ENCODE measurements at regions not wholly inside any gene's neighbourhood (a gene's known extent, or its start where the extent isn't known, plus 50 kb on each side); places are given as distances from the start of the nearest gene placed in this dataset.

DNA sequence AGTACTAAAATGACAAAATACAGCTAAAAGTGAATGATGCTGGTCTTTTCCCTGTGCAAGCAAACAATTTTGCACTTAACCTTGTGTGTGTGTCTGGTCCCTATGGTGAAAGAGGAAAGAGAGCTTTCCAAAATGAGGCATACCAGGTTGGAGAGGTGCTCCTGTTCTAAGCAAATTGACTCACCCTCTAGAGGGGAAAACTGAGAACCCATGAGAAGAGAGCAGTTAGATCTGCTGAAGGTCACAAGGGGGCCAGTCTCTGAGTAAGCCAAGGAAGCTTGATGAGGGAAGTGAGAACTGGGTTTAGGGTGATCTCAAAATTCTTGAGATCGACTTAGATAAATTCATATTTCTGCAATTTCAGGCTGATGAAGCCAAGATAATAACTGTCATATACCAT lies 157.5 kb upstream of the TBX18 start:
- H3K27me3 ChIP-seq (ENCODE audit: control insufficient read depth in 5 of 5, insufficient read depth in 4 of 5, low read length in 5 of 5): no peaks in the 10 kb centered on the region
- no peaks in the 10 kb centered on the region for H3K4me1 ChIP-seq (ENCODE audit: control insufficient read depth in 5 of 5, insufficient read depth in 5 of 5, low read length in 5 of 5)

GRCh38 chr6:84920021-84920420 lies 155.6 kb upstream of the TBX18 start:
- no peaks in the 10 kb centered on the region for H3K9me3 ChIP-seq (ENCODE audit: control insufficient read depth in 5 of 5, low read length in 5 of 5)
- H3K36me3 ChIP-seq (ENCODE audit: control insufficient read depth in 5 of 5, insufficient read depth in 5 of 5, low read length in 5 of 5): no peaks in the 10 kb centered on the region
- no peaks in the 10 kb centered on the region for H3K4me1 ChIP-seq (ENCODE audit: control insufficient read depth in 5 of 5, insufficient read depth in 5 of 5, low read length in 5 of 5)
- no peak overlapping the region for H3K9ac ChIP-seq (ENCODE audit: low read length in 5 of 5)
- no peak overlapping the region for H3K4me3 ChIP-seq (ENCODE audit: low read depth in 1 of 5, low read length in 5 of 5)
- H3K27me3 ChIP-seq (ENCODE audit: control insufficient read depth in 5 of 5, insufficient read depth in 4 of 5, low read length in 5 of 5): no peaks in the 10 kb centered on the region
- no peak overlapping the region for H3K27ac ChIP-seq (ENCODE audit: low read depth, low read length)

More for the DNA sequence above, 157.5 kb upstream of the TBX18 start:
- no peak overlapping the region for H3K9ac ChIP-seq (ENCODE audit: low read length in 5 of 5)
- no peaks in the 10 kb centered on the region for H3K9me3 ChIP-seq (ENCODE audit: control insufficient read depth in 5 of 5, low read length in 5 of 5)
- no peak overlapping the region for H3K27ac ChIP-seq (ENCODE audit: low read depth, low read length)
- no peak overlapping the region for H3K4me3 ChIP-seq (ENCODE audit: low read depth in 1 of 5, low read length in 5 of 5)
- no peaks in the 10 kb centered on the region for H3K36me3 ChIP-seq (ENCODE audit: control insufficient read depth in 5 of 5, insufficient read depth in 5 of 5, low read length in 5 of 5)

DNA sequence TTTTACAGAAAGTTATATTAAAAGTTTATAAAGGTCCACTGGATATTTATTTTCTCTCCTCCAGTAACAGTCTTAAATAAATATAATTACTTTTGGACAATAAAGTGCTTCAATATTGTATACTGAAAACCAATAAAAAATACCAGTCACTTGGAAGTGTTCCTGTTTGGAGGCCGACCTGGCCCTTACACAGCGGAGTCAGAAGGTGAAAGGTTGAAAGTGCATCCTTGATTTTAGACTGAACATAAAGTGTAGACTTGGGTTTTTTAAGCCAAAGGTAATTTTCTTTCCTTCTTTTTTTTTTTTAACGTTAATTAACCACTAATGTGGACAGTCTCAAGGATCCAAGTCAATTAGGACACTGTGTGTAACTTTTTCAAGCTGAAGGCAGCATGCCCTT lies 152.3 kb upstream of the TBX18 start:
- Histone ChIP-seq H3K9me3 (ENCODE audit: control insufficient read depth in 5 of 5, low read length in 5 of 5) (no peaks in the 10 kb centered on the region), H3K4me3 (ENCODE audit: low read depth in 1 of 5, low read length in 5 of 5) (no peak overlapping the region), H3K27ac (ENCODE audit: low read depth, low read length) (no peak overlapping the region), H3K9ac (ENCODE audit: low read length in 5 of 5) (no peak overlapping the region), H3K36me3 (ENCODE audit: control insufficient read depth in 5 of 5, insufficient read depth in 5 of 5, low read length in 5 of 5) (no peaks in the 10 kb centered on the region), H3K4me1 (ENCODE audit: control insufficient read depth in 5 of 5, insufficient read depth in 5 of 5, low read length in 5 of 5) (no peaks in the 10 kb centered on the region), H3K27me3 (ENCODE audit: control insufficient read depth in 5 of 5, insufficient read depth in 4 of 5, low read length in 5 of 5) (no peaks in the 10 kb centered on the region)

- Histone ChIP-seq H3K27ac (ENCODE audit: low read depth, low read length) (no peak overlapping the region), H3K27me3 (ENCODE audit: control insufficient read depth in 5 of 5, insufficient read depth in 4 of 5, low read length in 5 of 5) (no peaks in the 10 kb centered on the region), H3K36me3 (ENCODE audit: control insufficient read depth in 5 of 5, insufficient read depth in 5 of 5, low read length in 5 of 5) (no peaks in the 10 kb centered on the region), H3K9ac (ENCODE audit: low read length in 5 of 5) (no peak overlapping the region), H3K4me1 (ENCODE audit: control insufficient read depth in 5 of 5, insufficient read depth in 5 of 5, low read length in 5 of 5) (no peaks in the 10 kb centered on the region), H3K9me3 (ENCODE audit: control insufficient read depth in 5 of 5, low read length in 5 of 5) (no peaks in the 10 kb centered on the region), H3K4me3 (ENCODE audit: low read depth in 1 of 5, low read length in 5 of 5) (no peak overlapping the region)
These were observed 148.3 kb upstream of the TBX18 start for GRCh38 chr6:84912472-84913322.

DNA sequence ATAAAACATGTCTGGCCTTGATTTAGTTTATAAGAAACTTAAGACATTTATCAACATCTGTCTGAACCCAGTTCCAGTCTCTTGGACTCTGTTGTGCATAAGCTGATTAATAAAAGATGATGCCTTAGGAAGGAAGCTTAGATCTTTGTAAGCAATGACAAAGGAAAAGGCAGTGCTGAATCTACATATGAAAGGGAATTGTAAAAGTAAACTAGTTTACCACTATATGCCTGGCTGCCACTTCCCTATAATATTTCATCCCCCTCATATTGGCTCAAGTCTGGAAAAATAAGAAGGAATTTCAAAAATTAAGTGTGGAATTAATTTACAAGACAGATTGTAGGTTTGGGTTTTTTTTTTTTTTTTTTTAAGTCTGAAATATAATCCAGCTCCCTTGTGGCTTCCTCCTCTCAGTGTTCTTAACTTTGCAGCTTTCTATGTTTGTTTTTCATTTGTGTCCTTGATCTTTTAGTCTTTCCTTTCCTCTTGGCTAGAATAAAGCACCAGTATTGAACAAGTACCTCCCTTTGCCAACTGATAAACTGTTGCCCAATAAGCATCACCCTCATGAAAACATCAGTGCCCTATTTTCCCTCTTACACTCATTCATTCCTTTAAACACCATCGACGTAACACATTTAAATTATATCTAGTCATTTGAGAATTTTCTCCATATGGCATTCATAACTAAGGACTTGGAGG lies 146.7 kb upstream of the TBX18 start:
- Histone ChIP-seq H3K9ac (ENCODE audit: low read length in 5 of 5) (no peak overlapping the region), H3K9me3 (ENCODE audit: control insufficient read depth in 5 of 5, low read length in 5 of 5) (no peaks in the 10 kb centered on the region), H3K4me1 (ENCODE audit: control insufficient read depth in 5 of 5, insufficient read depth in 5 of 5, low read length in 5 of 5) (peaks cover 0 to 7% (median 0%) of the 10 kb centered on the region in 5 donors), H3K36me3 (ENCODE audit: control insufficient read depth in 5 of 5, insufficient read depth in 5 of 5, low read length in 5 of 5) (no peaks in the 10 kb centered on the region), H3K4me3 (ENCODE audit: low read depth in 1 of 5, low read length in 5 of 5) (no peak overlapping the region), H3K27me3 (ENCODE audit: control insufficient read depth in 5 of 5, insufficient read depth in 4 of 5, low read length in 5 of 5) (no peaks in the 10 kb centered on the region), H3K27ac (ENCODE audit: low read depth, low read length) (no peak overlapping the region)

- no peak overlapping the region for H3K4me3 ChIP-seq (ENCODE audit: low read depth in 1 of 5, low read length in 5 of 5)
- H3K9ac ChIP-seq (ENCODE audit: low read length in 5 of 5): no peak overlapping the region
- no peaks in the 10 kb centered on the region for H3K36me3 ChIP-seq (ENCODE audit: control insufficient read depth in 5 of 5, insufficient read depth in 5 of 5, low read length in 5 of 5)
- no peaks in the 10 kb centered on the region for H3K27me3 ChIP-seq (ENCODE audit: control insufficient read depth in 5 of 5, insufficient read depth in 4 of 5, low read length in 5 of 5)
- peaks cover 0 to 7% (median 0%) of the 10 kb centered on the region in 5 donors for H3K4me1 ChIP-seq (ENCODE audit: control insufficient read depth in 5 of 5, insufficient read depth in 5 of 5, low read length in 5 of 5)
- H3K9me3 ChIP-seq (ENCODE audit: control insufficient read depth in 5 of 5, low read length in 5 of 5): no peaks in the 10 kb centered on the region
- no peak overlapping the region for H3K27ac ChIP-seq (ENCODE audit: low read depth, low read length)
These were observed 144.0 kb upstream of the TBX18 start for GRCh38 chr6:84908304-84908904.

GRCh38 chr6:84906514-84906913 lies 142.1 kb upstream of the TBX18 start:
- Histone ChIP-seq H3K27ac (ENCODE audit: low read depth, low read length) (no peak overlapping the region), H3K9ac (ENCODE audit: low read length in 5 of 5) (no peak overlapping the region), H3K9me3 (ENCODE audit: control insufficient read depth in 5 of 5, low read length in 5 of 5) (no peaks in the 10 kb centered on the region), H3K4me1 (ENCODE audit: control insufficient read depth in 5 of 5, insufficient read depth in 5 of 5, low read length in 5 of 5) (peaks cover 0 to 7% (median 0%) of the 10 kb centered on the region in 5 donors), H3K27me3 (ENCODE audit: control insufficient read depth in 5 of 5, insufficient read depth in 4 of 5, low read length in 5 of 5) (no peaks in the 10 kb centered on the region), H3K4me3 (ENCODE audit: low read depth in 1 of 5, low read length in 5 of 5) (no peak overlapping the region), H3K36me3 (ENCODE audit: control insufficient read depth in 5 of 5, insufficient read depth in 5 of 5, low read length in 5 of 5) (no peaks in the 10 kb centered on the region)

DNA sequence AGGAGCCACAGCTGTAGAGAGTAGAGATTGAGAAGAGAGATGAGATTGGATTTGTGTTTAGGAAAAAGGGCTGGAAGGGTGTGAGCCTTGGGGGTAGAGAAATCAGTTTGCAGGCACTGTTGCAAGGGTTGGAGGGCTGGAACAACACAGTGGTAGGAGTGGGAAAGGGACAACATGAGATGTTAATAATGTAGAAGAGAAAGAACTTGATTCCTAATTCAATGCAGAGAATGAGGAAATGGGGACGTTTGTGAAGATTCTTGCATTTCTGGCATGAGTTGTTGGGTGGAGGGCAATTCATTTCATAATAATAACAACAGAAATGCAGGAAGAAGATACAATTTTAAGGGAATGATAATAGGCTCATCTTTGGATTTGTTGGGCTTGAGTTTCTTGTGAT lies 141.4 kb upstream of the TBX18 start:
- Histone ChIP-seq H3K9ac (ENCODE audit: low read length in 5 of 5) (no peak overlapping the region), H3K27me3 (ENCODE audit: control insufficient read depth in 5 of 5, insufficient read depth in 4 of 5, low read length in 5 of 5) (no peaks in the 10 kb centered on the region), H3K4me3 (ENCODE audit: low read depth in 1 of 5, low read length in 5 of 5) (no peak overlapping the region), H3K27ac (ENCODE audit: low read depth, low read length) (no peak overlapping the region), H3K36me3 (ENCODE audit: control insufficient read depth in 5 of 5, insufficient read depth in 5 of 5, low read length in 5 of 5) (no peaks in the 10 kb centered on the region), H3K9me3 (ENCODE audit: control insufficient read depth in 5 of 5, low read length in 5 of 5) (no peaks in the 10 kb centered on the region), H3K4me1 (ENCODE audit: control insufficient read depth in 5 of 5, insufficient read depth in 5 of 5, low read length in 5 of 5) (peaks cover 0 to 7% (median 0%) of the 10 kb centered on the region in 5 donors)

DNA sequence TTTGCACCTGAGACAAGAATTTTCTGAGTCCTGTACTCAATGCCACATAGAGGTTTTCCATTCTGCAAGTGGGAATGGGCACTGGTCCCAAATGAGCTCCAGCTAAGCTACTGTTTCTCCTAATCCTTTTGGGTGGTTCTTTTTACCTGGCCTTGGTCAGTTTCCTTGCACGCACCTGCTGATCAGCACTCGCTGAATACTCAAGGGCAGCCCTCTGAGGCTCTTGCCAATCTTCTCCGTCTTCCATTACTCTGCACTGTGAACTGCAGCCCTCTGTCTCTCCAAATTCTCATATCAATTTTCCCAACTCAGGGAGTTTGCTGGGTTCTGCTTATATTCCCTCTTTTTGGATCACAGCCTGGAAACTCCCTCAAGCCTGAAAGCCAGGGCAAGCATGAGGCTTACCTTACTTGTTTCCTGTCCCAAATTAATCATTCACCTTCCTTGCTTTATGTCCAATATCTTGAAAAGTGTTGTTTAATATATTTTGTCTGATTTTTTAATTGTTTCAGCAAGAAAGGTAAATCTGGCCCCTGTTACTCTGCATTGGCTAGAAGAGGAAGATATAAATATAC lies 138.0 kb upstream of the TBX18 start:
- no peaks in the 10 kb centered on the region for H3K36me3 ChIP-seq (ENCODE audit: control insufficient read depth in 5 of 5, insufficient read depth in 5 of 5, low read length in 5 of 5)
- H3K4me3 ChIP-seq (ENCODE audit: low read depth in 1 of 5, low read length in 5 of 5): no peak overlapping the region
- no peaks in the 10 kb centered on the region for H3K9me3 ChIP-seq (ENCODE audit: control insufficient read depth in 5 of 5, low read length in 5 of 5)
- H3K4me1 ChIP-seq (ENCODE audit: control insufficient read depth in 5 of 5, insufficient read depth in 5 of 5, low read length in 5 of 5): peaks cover 0 to 7% (median 0%) of the 10 kb centered on the region in 5 donors
- H3K9ac ChIP-seq (ENCODE audit: low read length in 5 of 5): no peak overlapping the region
- no peak overlapping the region for H3K27ac ChIP-seq (ENCODE audit: low read depth, low read length)
- H3K27me3 ChIP-seq (ENCODE audit: control insufficient read depth in 5 of 5, insufficient read depth in 4 of 5, low read length in 5 of 5): no peaks in the 10 kb centered on the region

Measured in subcutaneous abdominal adipose tissue (tissue), 5 donors.